ENCODE measurements at regions not wholly inside any gene's neighbourhood (a gene's known extent, or its start where the extent isn't known, plus 50 kb on each side); places are given as distances from the start of the nearest gene placed in this dataset.

- TF ChIP-seq CTCF (IDR thresholded peaks at IDR 0.05): no peak
- TF ChIP-seq FOSL2 (IDR thresholded peaks at IDR 0.05; ENCODE audit: borderline replicate concordance, low read depth): no peak
- no peak for TF ChIP-seq EP300 (IDR thresholded peaks at IDR 0.05; ENCODE audit: borderline replicate concordance in 1 of 2, low read depth in 1 of 2, low read length in 1 of 2)
- no peak for TF ChIP-seq FOXJ3 (CRISPR knock-in tag; IDR thresholded peaks at IDR 0.05)
Measured at GRCh38 chr13:72132075-72132474, 265.1 kb upstream of the DACH1 start (continued).

- Histone ChIP-seq H3K4me1 (ENCODE audit: control insufficient read depth in 1 of 2, insufficient read depth in 2 of 2, low read depth in 1 of 2, low read length in 1 of 2) (peaks cover 0 to 16% of the 10 kb centered on the region in 2 experiments; a peak in 2 of 4 replicates), H3K9me2 (no peaks in the 10 kb centered on the region), H3K27me3 (ENCODE audit: insufficient read depth) (no peaks in the 10 kb centered on the region), H2AFZ (ENCODE audit: low read depth) (no peak overlapping the region), H3K4me2 (no peak overlapping the region), H3K9me3 (no peaks in the 10 kb centered on the region), H3K9ac (no peak overlapping the region), H3K27ac (ENCODE audit: low read depth in 2 of 2, low read length in 1 of 2) (no peak overlapping the region), H3K4me3 (ENCODE audit: low read depth in 2 of 2, low read length in 1 of 2) (no peak overlapping the region), H3F3A (replicated peaks; ENCODE audit: insufficient read depth) (peaks cover 21% of the 10 kb centered on the region), H3K36me3 (replicated peaks in 1 of 2; ENCODE audit: control insufficient read depth in 1 of 2, insufficient read depth in 2 of 2, low read length in 1 of 2) (no peaks in the 10 kb centered on the region), H4K20me1 (ENCODE audit: insufficient read depth) (no peaks in the 10 kb centered on the region), H3K79me2 (ENCODE audit: insufficient read depth) (no peaks in the 10 kb centered on the region)
- TF ChIP-seq FOXM1 (IDR thresholded peaks at IDR 0.05; ENCODE audit: low read depth): no peak
- no peak for TF ChIP-seq RFX5 (IDR thresholded peaks at IDR 0.05; ENCODE audit: low read length)
- no peak for TF ChIP-seq TCF12 (IDR thresholded peaks at IDR 0.05)
- no peak for TF ChIP-seq ZBTB33 (IDR thresholded peaks at IDR 0.05; ENCODE audit: borderline replicate concordance, low read depth)
- TF ChIP-seq USF2 (IDR thresholded peaks at IDR 0.05; ENCODE audit: borderline replicate concordance, low read depth, low read length): no peak
- TF ChIP-seq ELF1 (IDR thresholded peaks at IDR 0.05): no peak
- TF ChIP-seq USF1 (IDR thresholded peaks at IDR 0.05; ENCODE audit: borderline replicate concordance, low read depth): no peak
- no peak for TF ChIP-seq GABPA (IDR thresholded peaks at IDR 0.05; ENCODE audit: low read depth)
- TF ChIP-seq RXRA (IDR thresholded peaks at IDR 0.05; ENCODE audit: borderline replicate concordance, low read depth): no peak
- no peak for TF ChIP-seq MXI1 (IDR thresholded peaks at IDR 0.05; ENCODE audit: low read depth, low read length)
- no peak for TF ChIP-seq RCOR1 (IDR thresholded peaks at IDR 0.05; ENCODE audit: low read length)
- TF ChIP-seq REST (IDR thresholded peaks at IDR 0.05; ENCODE audit: low read depth, low read length): no peak
- no peak for TF ChIP-seq YY1 (IDR thresholded peaks at IDR 0.05; ENCODE audit: low read depth)
- no peak for TF ChIP-seq NFIC (IDR thresholded peaks at IDR 0.05; ENCODE audit: borderline replicate concordance)
- no peak for TF ChIP-seq PBX3 (IDR thresholded peaks at IDR 0.05)
- TF ChIP-seq TAF1 (IDR thresholded peaks at IDR 0.05; ENCODE audit: borderline replicate concordance, low read depth, low read length): no peak
- TF ChIP-seq FOSL2 (IDR thresholded peaks at IDR 0.05; ENCODE audit: borderline replicate concordance, low read depth): no peak
- no peak for TF ChIP-seq POLR2AphosphoS5 (IDR thresholded peaks at IDR 0.05; ENCODE audit: low read depth, low read length)
- TF ChIP-seq IRF3 (IDR thresholded peaks at IDR 0.05; ENCODE audit: low read depth, low read length): no peak
- ChIA-PET CTCF (no interaction called here), POLR2A (no interaction called here)
- 56% methylated on average over 3 of the region's 3 CpGs for whole genome bisulfite sequencing (ENCODE audit: low lambda C conversion rate)
- no peak for DNase-seq
Measured at GRCh38 chr13:72129117-72129516, 262.1 kb upstream of the DACH1 start.

Measured in SK-N-SH (cell line).